Hematopoietic multipotent progenitor cell treated with erythropoietin and hydrocortisone succinate and interleukin-3 and kit ligand, for 4 days (in vitro differentiated cells): ENCODE measurements at regions not wholly inside any gene's neighbourhood (a gene's known extent, or its start where the extent isn't known, plus 50 kb on each side); places are given as distances from the start of the nearest gene placed in this dataset.

Source experiments
- DNase-seq: peaks from one replicate; pipeline ENCODE4 v3.0.0-alpha.2; 2015

DNA sequence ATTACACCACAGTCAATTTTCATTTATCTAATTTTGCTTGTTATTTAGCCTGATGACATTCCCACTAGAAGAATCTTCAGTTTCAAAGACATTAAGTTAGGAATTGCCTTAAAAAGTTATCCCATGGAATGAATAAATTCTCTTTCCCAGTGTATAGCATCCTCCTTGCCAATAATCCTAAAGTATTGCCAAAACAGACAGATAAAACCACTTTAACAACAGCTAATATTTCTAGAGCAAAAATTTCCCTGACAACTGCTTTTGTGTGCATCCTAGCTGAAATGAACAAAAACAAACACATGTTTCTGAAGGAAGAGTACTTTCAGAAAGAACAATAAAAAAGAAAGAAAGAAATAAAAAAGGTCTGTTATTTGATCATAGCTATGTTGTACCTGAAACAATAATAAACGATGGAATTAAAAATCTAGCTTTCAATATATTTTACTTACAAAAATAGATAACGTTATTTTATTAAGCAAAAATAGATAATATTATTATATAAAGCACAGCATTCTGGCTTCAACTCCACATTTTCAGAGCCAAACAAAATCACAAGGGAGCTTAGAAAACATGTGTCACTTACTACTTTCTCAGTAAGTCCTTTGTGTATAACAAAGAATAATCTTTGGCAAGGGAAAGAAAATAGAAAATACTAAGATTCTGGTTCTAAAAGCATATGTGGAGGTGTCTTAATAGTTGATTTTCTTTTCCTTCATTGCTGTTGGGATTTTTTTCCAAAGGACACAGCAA lies 939.0 kb upstream of the CRIM1 start:
- no peak for DNase-seq

DNA sequence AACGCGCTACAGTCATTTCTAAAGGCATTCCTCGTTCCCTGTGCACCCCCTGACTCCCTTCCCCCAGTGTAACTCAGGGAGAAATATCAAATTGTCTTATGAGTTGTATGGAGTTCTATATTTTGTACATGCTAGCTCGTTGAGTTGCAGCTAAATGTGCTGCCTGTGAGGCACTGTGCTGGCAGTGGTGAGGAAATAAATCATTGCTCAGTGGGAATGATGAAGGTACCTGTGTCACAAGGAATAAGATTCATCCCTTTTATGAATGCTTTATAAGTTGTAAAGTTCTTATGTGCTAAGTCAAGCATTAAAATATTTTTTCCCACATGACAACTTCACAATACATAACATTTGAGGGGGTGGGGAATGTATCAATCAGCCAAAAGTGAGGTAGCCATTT lies 939.6 kb upstream of the CRIM1 start:
- no peak for DNase-seq

- no peak for DNase-seq
Observed at GRCh38 chr2:35415282-35415681, 940.3 kb upstream of the CRIM1 start.

DNA sequence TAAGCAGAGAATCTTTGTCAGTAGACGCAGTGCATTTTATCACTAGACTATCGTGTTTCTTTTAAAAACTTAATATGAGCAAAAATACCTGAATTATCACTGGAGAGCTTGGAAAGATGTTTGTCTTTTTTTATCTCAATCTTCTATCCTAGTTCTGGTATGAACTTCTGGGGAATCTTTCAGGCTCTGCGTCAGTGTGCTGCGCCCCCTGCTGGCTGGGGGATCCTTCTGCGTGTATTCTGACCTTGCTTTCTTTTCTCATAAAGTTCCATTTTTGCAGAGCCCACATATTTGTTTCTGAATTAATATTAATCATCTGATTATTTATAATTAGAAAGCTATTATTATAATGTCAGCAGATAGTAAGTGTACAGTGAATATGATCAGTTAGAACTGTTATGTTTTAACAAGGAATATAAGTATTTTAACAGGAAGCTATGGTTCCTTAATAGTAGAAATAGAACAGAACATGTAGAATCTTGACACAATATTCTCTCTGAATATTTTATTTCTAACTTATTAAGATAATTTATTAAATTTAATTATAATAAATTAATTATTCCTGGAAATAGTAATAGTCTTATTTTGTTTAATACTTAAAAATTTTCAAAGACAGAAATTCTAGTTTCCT lies 945.0 kb upstream of the CRIM1 start:
- DNase-seq: peak; percentile 70

DNA sequence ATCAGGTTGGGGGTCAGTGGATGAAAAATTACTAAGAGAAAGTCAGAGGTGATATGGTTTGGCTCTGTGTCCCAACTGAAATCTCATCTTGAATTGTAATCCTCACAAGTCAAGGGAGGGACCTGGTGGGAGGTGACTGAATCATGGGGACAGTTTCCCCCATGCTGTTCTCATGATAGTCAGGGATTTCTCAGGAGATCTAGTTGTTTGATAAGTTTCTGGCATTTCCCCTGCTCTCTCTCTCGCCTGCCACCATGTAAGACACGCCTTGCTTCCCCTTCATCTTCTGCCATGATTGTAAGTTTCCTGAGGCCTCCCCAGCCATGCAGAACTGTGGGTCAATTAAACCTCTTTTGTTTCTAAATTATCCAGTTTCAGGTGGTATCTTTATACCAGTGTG lies 945.8 kb upstream of the CRIM1 start:
- DNase-seq: no peak

DNA sequence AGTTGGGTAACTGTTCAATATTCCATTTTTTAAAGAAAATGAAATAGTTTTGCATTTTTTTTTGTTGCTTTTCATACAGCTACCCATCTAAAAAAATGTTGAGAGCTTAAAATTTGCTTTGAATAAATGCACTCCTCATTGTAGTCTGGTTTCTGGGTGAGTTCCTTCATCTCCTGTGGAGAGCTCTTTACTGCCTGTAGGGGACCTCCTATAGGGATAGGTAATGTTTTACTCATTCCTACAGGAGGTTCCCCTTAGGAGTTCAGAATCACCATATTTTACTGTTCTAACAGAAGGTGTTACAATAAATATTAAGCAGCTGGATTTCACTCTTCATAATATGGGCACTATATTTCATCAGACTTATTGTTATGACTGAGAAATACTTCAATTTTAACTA lies 947.3 kb upstream of the CRIM1 start:
- DNase-seq: no peak

GRCh38 chr2:35391736-35392442 lies 963.7 kb upstream of the CRIM1 start:
- DNase-seq: no peak

GRCh38 chr2:35378791-35379190 lies 976.8 kb upstream of the CRIM1 start:
- no peak for DNase-seq

DNA sequence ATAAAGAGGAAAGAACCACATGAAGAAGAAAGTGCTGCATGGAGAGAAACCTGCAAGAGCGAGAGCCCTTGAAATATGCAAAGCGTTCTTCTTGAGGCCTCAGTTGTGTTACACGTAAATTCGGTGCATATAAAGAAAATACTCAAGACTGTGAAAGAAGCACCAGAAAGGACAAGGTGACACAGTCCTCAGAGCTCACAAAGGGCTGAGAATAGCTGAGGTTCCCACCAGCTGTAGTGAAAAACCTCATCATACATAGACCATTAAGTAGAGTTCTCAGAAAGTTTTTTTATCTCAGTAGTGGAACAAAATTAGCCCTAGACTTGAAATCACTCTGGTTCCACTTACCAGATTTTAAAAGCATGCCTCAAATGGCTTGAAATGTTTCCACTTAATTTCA lies 980.7 kb upstream of the CRIM1 start:
- DNase-seq: no peak

DNA sequence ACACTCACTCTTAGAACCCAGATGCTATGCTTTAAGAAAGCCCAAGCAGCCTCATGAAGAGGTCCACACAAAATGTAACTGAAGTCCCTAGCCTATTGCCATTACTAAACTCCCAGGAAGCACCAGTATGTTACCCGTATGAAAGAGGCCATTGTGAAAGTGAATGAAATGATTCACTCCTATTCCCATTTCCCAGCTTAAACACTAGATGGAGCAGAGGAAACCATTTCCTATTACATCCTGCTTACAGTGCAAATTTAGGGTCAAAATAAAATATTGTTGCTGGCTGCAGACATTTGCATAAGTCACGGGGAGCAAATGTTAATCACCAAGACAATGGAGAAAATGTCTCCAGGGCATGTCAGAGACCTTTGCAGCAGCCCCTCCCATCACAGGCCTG lies 989.7 kb upstream of the CRIM1 start:
- no peak for DNase-seq

DNA sequence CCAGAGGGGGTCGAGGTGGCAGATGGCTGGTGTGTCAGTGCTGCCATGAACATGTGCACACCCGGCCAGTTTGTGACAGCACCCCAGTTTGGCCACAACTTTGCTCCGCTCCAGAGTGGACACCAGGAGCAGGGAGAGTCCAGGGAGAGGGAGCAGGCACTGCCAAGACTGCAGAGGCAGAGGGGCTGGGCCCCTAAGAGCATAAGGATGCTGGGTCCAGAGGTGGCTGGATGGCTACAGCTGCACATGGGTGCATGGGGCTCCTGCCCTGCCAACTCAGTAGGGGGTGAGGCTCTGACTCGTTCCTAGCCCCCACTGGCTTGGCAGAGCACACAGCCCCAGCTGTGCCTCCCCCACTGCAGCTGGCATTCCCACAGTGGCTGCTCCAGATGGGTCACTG lies 999.2 kb upstream of the CRIM1 start:
- no peak for DNase-seq

GRCh38 chr2:35355056-35355455 lies 1000.5 kb upstream of the CRIM1 start:
- DNase-seq: no peak

- DNase-seq: no peak
Observed at GRCh38 chr2:35347561-35347960, 1008.0 kb upstream of the CRIM1 start.

DNA sequence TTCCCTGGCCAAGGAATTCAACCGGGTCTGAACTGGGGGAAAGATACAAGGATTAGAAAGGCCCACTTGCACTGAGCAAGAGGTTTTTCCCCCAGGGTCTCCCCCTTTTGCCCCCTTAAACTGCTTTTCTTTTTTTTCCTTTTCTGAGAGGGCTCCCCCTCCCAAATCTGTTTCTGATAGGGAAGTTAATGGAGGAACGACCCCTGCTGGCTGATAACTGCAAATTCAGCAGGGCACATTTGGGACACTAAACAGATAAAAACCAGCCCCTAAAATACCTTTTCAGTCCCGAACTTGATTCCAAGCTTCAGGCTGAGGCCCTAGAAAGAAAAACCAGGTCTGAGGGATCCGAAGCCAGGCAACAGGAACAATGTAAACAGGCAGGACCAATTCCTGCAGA lies 1012.4 kb upstream of the CRIM1 start:
- peak; percentile 7 for DNase-seq

DNA sequence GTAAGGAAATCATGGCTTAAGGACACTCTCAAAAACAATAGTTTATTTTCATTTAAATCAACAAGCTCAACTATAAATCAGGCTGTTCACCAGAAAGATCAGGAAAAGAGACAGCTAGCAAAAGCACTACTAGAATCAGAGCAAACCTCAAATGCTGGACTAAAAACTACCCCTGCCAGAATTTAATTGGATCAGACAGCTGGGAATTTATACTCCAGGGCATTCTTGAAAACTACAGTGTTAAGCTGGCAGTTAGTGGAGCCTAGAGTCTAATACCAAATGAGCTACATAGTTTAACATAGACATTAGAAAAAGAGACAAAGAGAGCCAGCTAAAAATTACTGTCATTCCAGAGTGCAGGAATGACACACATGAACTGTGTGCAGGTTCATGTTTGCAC lies 1016.4 kb upstream of the CRIM1 start:
- DNase-seq: no peak

- no peak for DNase-seq
Observed at GRCh38 chr2:35337922-35338321, 1017.7 kb upstream of the CRIM1 start.

DNA sequence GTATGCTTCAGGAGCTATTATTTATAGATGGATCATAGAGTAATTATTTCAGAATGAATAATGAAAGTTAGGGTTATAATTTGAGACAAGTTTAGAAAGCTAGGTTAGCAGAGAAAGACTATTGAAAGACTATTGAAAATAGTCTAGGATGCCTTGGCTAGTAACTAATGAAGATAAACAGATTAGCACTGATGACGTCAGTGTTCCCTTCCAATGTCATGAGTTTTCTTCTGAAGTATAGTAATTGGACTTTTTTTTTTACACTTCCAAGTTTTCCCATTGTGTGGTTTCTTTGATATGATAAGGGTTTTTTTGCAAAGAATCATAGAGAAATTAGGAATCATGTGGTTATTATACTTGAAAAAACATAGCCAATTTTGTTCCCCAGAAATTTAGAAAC lies 1041.5 kb upstream of the CRIM1 start:
- no peak for DNase-seq

- no peak for DNase-seq
Observed at GRCh38 chr2:35301369-35301768, 1054.2 kb upstream of the CRIM1 start.

DNA sequence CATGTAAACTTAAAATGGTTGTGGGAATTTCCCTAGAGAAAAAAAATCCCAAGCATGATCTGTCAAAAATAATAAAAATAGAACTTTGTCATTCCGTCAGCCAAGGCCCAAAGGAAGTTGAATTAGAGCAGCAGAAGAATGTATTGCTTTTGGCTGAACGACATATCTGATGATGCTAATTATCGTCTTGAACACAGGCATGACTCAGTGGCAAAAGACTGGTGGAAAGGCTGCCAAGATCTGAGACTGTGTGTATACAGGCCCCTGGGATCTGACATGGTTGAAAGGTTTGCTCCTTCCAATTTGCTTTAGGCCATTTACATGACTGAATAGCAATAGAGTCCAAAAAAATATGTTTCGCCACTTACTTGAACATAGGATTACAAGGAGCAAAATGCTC lies 1057.1 kb upstream of the CRIM1 start:
- DNase-seq: no peak

DNA sequence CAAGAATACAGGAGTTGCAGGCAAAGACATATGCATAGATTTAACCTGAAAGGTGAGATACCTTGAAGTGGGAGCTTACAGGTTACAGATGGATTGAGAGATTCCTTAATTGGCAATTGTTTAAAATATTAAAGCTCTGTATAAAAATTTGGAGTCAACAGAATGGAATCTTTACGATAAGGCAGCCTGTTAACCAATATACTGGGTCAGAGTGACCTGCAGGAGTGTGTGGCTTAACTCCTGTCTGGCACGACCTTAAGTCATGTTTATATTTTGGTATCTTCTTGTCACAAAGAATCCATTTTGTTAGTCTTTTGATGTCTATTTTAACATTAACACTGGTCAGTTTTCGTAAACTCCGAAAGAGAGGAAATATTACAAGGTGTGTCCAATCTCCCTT lies 1058.2 kb upstream of the CRIM1 start:
- no peak for DNase-seq

DNA sequence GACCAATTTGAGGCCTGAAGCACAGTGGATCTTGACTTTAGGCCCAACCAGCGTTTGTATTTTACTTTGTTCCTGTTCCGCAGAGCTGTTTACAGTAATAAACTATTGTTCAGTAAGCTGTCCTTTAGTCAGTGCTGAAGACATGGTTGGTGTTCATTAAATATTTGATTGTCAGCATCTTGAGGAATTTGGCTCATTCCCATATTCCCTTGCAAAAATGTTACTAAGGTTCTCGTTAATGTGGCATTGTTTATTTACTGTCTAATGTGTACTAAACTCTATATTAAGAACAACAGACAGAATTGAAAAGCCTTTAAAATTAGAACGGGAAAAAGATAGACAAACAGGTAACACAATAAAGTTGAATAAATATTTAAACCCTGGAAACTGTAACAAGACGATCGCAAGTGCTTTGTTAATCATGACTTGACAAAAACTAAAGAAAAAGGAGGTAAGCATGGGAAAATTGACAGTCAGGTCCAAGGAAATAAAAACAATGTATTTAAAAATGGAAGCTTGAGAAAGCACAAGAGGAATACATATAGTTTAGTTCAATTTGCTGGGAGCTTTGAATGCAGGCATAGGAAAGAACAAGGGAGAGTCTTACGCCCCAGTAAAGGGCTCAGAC lies 1060.8 kb upstream of the CRIM1 start:
- no peak for DNase-seq

DNA sequence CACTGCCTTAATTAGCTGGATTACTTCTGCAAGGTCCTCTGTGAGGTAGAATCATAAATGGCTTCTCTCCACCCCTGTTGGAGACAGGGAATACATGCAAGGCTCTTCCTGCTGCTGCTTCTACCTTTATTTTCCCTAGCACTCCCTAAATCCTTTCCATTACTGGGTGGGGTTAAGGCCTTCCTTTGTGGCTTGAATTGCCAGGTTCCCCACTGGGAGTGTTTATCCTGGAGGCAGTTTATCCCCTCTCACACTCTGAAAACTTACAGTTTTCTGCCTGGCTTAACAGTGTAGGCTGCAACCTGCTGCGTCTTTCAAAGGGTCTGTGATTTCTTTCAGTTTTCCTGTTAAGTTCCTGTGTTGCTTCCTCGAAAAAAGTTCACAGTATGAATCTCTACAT lies 1062.3 kb upstream of the CRIM1 start:
- DNase-seq: no peak

DNA sequence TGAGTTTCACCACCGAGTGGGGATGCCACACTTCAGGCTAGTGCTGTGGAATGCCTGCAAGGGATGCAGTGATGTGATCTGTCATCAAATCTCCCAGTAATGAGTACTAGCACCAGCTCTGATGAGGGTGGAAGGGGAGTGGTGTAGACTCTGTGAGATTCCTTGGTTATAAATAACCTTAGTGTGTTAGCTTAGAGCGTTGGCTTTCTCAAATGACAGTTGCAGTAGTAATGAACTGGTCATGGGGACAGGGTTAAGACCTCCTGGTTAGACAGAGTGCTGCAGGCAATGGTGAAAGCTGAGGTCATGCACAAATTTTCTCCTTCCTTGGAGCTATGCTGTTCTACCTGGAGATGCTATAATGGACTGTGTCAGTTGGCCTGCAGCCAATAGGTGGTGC lies 1063.4 kb upstream of the CRIM1 start:
- no peak for DNase-seq

GRCh38 chr2:35281702-35282101 lies 1073.9 kb upstream of the CRIM1 start:
- no peak for DNase-seq
